Pancreas (tissue), 10 donors: ENCODE measurements at regions not wholly inside any gene's neighbourhood (a gene's known extent, or its start where the extent isn't known, plus 50 kb on each side); places are given as distances from the start of the nearest gene placed in this dataset.
A peak's percentile ranks its signal among the peaks of the same experiment; 100 is the strongest.

Experiments used
- ATAC-seq, 4 donors: fragments of 200-7000 bp; cut with Tn5 transposase; one replicate each; pipeline versions ENCODE4 v1.8.0 to v1.9.1; 2020; ENCODE audit warnings: mild to moderate bottlenecking in 4 of 4, moderate library complexity in 4 of 4
- DNase-seq, 6 donors: peaks; one replicate each; pipeline ENCODE4 v3.0.0-alpha.2; 2020
- FAIRE-seq: peaks from 2 replicates; lab custom pipeline; 2012; peaks lifted over from hg19 to GRCh38; lab: Jason Lieb, UNC
- H3K27ac ChIP-seq, 4 donors: fragments of 200-600 bp; sonication (generic); 1 replicate in 3 of 4; 2 replicates in 1 of 4; pipeline versions ENCODE4 v1.5.0 to v1.8.0; 2020
- H3K27me3 ChIP-seq, 4 donors: fragments of 200-600 bp; one replicate each; pipeline ENCODE4 v1.8.0; 2021
- H3K36me3 ChIP-seq, 3 donors: fragments of 200-600 bp; sonication (generic) in 1 of 3; one replicate each; pipeline versions ENCODE4 v1.5.0 to v1.8.0; 2020 to 2021
- H3K4me1 ChIP-seq, 3 donors: fragments of 200-600 bp; one replicate each; pipeline ENCODE4 v1.8.0; 2021
- H3K4me3 ChIP-seq, 4 donors: fragments of 200-600 bp; sonication (generic) in 2 of 4; one replicate each; pipeline versions ENCODE4 v1.5.0 to v1.8.0; 2020 to 2021
- H3K9me3 ChIP-seq, 4 donors: fragments of 200-600 bp; one replicate each; pipeline ENCODE4 v1.8.0; 2021
- WGBS, 2 donors: extraction: QIAGEN DNeasy Blood & Tissue Kit; methylation state at CpG; one replicate each; pipeline ENCODE4 v1.1.7; 2013; 5-methylcytosine and 5-hydroxymethylcytosine counted together
- intact Hi-C, 3 donors: fragments of 100-400 bp; cut with DNase I; formaldehyde crosslinking; loops; one replicate each; pipeline versions ENCODE4 v1.11.1 to v1.14.2; 2022
- TF ChIP-seq, protein P1 (sequence below), 4 donors: fragments of 200-600 bp; sonication (generic) in 3 of 4; IDR thresholded peaks; one replicate each; pipeline versions ENCODE4 v1.5.0 to v1.8.0; 2021; ENCODE audit warnings: antibody characterized with exemption in 4 of 4
- donor health status: healthy with polysubstance abuse.
- donor health status: DM: no; HTN: no; CAD: no; lungs with moderate emphysema.
- donor health status: DM: no; HTN: no; CAD: no.
- donor health status: control.
- donor health status: control.
- donor health status: Bipolar disorder and iron deficiency.
- donor health status: DM: yes; HTN: yes; CAD: no.
- donor health status: DM: no; HTN: no; CAD: no.
- donor health status: DM: no; HTN: no; CAD: no.
- donor health status: DM: yes; HTN: yes; CAD: no.

DNA sequence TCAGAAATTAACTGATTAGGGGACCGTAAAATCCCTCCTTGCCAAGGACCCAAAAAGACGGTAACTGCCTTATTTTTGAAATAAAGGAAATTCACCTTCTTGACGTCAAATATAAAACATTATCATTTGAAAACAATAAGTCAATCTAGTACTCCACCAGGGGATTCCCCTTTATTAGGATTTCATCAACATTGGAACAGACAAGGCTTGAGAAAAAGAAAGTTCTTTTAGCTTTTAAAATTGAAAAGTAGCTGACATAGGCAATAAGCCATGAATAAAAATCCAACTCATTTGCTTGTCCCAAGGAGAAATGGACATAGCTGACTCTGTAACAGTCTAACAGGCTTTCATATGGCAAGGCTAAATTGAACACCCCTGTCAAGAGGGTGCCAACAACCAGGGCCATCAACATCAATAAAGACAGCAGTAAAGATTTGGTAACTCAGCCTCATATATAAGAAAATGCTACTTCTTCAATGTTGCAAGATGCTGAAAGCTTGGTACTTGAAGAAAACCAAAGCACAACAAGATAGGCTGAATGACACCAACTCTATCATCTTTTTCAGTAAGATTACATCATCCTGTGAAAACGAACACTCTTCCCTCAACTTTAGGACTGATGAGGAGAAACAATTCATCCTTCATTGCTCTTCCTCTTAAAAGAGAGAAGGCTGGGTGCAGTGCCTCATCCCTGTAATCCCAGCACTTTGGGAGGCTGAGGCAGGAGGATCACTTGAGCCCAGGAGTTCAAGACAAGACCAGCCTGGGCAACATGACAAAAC is 121.0 kb upstream of the PRDM1 start:
- FAIRE-seq: no peak
- no peaks in the 10 kb centered on the region for H3K27me3 ChIP-seq
- no peak for ATAC-seq
- WGBS, 2 donors: 65 to 69% methylated on average over 4 of the region's 4 CpGs
- no peaks in the 10 kb centered on the region for H3K36me3 ChIP-seq
- TF ChIP-seq, protein P1, sequence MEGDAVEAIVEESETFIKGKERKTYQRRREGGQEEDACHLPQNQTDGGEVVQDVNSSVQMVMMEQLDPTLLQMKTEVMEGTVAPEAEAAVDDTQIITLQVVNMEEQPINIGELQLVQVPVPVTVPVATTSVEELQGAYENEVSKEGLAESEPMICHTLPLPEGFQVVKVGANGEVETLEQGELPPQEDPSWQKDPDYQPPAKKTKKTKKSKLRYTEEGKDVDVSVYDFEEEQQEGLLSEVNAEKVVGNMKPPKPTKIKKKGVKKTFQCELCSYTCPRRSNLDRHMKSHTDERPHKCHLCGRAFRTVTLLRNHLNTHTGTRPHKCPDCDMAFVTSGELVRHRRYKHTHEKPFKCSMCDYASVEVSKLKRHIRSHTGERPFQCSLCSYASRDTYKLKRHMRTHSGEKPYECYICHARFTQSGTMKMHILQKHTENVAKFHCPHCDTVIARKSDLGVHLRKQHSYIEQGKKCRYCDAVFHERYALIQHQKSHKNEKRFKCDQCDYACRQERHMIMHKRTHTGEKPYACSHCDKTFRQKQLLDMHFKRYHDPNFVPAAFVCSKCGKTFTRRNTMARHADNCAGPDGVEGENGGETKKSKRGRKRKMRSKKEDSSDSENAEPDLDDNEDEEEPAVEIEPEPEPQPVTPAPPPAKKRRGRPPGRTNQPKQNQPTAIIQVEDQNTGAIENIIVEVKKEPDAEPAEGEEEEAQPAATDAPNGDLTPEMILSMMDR (IDR thresholded peaks at IDR 0.05): no peak
- no peaks in the 10 kb centered on the region for H3K9me3 ChIP-seq
- no peak overlapping the region for H3K4me3 ChIP-seq
- H3K4me1 ChIP-seq: no peaks in the 10 kb centered on the region
- DNase-seq: no peak
- no peak overlapping the region for H3K27ac ChIP-seq
- intact Hi-C loops: no loop called here

DNA sequence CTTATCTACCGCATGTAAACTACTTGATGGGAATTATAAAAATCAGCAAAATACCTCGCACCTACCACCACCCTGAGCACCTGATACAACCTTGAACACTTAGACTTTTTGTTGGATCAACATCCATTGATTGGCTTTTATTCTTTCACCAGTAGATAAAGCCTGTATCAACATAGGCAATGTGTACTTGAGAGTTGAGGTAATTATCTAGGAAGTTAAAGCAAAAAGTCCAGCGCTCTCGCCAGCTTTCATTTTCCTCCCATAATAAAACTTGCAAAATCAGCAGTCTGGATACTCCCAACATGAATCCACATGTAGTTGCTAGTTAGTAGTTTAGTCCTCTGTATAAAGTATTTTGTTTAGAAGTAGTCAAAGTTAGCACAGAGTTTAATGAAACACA is 132.0 kb upstream of the PRDM1 start:
- peak in 2 of 4 donors; percentile 52 to 67 for ATAC-seq

DNA sequence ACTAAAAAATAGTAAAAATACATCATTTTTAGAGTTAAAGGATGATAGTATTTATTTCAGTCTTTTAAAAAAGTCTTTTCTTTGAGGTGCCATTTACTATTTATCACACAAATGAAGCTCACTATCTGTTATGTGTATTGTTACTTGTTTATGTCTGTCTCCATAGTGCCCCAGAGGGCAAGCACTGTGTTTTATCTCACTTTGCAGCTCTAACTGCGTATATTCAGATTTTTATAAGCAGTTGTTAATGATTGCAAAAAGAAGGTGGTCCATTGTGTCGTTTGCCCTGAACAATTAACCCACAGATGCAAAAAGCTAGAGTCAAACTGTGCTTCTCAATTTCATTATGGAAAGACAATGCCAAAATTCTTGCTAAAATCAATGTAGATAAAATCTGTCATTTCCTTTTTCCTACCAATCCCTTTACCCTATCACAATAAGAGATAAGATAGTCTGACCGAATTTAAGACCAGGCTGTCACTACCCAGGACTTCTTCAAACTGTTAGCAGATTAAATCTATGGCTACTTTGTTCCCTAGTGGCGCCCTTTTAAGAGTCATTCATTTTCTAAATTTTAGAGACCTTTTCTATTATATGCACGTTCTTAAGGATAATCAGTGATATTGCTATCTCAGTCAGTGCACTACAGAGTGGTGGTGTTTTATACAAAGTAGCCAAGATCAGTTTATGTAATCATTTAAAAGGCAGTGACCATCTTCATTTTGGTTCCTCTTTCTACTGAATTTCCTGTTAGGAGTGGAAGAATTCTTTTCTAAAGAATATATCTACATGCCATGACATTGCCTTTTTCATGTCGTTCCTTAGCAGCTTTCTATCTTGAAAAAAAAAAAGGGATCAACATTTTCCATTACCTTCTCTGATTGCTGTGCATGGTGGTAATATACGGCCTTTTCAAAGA is 133.1 kb upstream of the PRDM1 start:
- no peak for ATAC-seq
- Histone ChIP-seq H3K27ac (no peak overlapping the region), H3K36me3 (no peaks in the 10 kb centered on the region), H3K9me3 (no peaks in the 10 kb centered on the region), H3K4me3 (no peak overlapping the region), H3K27me3 (no peaks in the 10 kb centered on the region), H3K4me1 (no peaks in the 10 kb centered on the region)
- TF ChIP-seq, protein P1 (IDR thresholded peaks at IDR 0.05): no peak
- 47 to 48% methylated on average over 7 of the region's 7 CpGs for WGBS, 2 donors
- DNase-seq: no peak
- no peak for FAIRE-seq
- intact Hi-C loops: no loop called here

More for the DNA sequence above, 132.0 kb upstream of the PRDM1 start:
- Histone ChIP-seq H3K27ac (no peak overlapping the region), H3K4me3 (no peak overlapping the region), H3K36me3 (no peaks in the 10 kb centered on the region), H3K27me3 (no peaks in the 10 kb centered on the region), H3K4me1 (no peaks in the 10 kb centered on the region), H3K9me3 (no peaks in the 10 kb centered on the region)
- intact Hi-C loops: no loop called here
- no peak for DNase-seq
- WGBS, 2 donors: 27 to 34% methylated on average over 4 of the region's 4 CpGs
- TF ChIP-seq, protein P1 (IDR thresholded peaks at IDR 0.05): no peak
- FAIRE-seq: no peak

DNA sequence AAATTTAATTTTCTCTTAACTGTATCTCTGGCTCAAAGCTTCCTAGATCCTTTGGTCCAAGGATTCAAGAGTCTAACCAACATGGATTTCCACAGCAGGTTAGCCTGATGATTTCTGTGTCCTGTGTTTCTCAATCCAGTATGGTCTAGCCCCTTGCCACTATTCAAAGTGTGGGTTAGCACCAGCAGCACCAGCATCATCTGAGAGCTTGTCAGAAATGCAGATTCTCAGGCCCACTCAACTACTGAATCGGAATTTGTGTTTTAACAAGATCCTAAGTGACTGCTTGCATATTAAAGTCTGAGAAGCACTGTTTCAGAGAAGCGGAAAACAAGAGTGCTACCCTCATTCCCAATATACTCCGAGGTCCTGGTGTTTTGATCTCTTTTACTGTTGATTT is 133.8 kb upstream of the PRDM1 start:
- intact Hi-C loops: no loop called here
- no peaks in the 10 kb centered on the region for H3K36me3 ChIP-seq
- H3K27ac ChIP-seq: no peak overlapping the region
- WGBS, 2 donors: 79 to 83% methylated on average over 3 of the region's 3 CpGs
- H3K9me3 ChIP-seq: no peaks in the 10 kb centered on the region
- no peaks in the 10 kb centered on the region for H3K27me3 ChIP-seq
- H3K4me3 ChIP-seq: no peak overlapping the region
- DNase-seq (no peak), ATAC-seq (no peak), FAIRE-seq (no peak)
- TF ChIP-seq, protein P1 (IDR thresholded peaks at IDR 0.05): no peak
- H3K4me1 ChIP-seq: no peaks in the 10 kb centered on the region
